ENCODE measurements at regions not wholly inside any gene's neighbourhood (a gene's known extent, or its start where the extent isn't known, plus 50 kb on each side); places are given as distances from the start of the nearest gene placed in this dataset.

DNA sequence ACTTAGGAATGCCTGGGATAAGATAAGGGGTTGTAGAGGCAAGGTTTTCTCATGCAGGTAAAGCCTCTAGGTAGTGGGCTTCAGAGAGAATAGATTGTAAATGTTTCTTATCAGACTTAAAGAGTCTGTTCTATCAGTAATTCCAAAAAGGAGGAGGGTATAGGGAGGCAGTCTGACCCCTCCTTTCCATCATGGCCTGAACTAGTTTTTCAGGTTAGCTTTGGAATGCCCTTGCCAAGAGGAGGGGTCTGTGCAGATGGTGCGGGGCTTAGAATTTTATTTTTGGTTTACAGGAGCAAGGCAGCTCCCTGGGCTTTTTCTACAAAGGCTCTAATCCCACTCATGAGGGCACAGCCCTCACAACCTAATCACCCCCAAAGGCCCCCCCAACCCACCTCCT lies 135.0 kb downstream of the B3GNT2 start:
- no peaks in the 10 kb centered on the region for H3K4me1 ChIP-seq
- DNase-seq (ENCODE audit: low spot score in 2 of 2) = no peak
- H3K4me3 ChIP-seq = no peak overlapping the region
- no peaks in the 10 kb centered on the region for H3K9me3 ChIP-seq
- H3K27me3 ChIP-seq = no peaks in the 10 kb centered on the region
- intact Hi-C loops (cut with DNase I; ENCODE audit: low total_unique reads) = no loop called here
- H3K27ac ChIP-seq = no peak overlapping the region
- H3K36me3 ChIP-seq = no peaks in the 10 kb centered on the region
- TF ChIP-seq, protein P1, sequence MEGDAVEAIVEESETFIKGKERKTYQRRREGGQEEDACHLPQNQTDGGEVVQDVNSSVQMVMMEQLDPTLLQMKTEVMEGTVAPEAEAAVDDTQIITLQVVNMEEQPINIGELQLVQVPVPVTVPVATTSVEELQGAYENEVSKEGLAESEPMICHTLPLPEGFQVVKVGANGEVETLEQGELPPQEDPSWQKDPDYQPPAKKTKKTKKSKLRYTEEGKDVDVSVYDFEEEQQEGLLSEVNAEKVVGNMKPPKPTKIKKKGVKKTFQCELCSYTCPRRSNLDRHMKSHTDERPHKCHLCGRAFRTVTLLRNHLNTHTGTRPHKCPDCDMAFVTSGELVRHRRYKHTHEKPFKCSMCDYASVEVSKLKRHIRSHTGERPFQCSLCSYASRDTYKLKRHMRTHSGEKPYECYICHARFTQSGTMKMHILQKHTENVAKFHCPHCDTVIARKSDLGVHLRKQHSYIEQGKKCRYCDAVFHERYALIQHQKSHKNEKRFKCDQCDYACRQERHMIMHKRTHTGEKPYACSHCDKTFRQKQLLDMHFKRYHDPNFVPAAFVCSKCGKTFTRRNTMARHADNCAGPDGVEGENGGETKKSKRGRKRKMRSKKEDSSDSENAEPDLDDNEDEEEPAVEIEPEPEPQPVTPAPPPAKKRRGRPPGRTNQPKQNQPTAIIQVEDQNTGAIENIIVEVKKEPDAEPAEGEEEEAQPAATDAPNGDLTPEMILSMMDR (IDR thresholded peaks at IDR 0.05) = no peak
- TF ChIP-seq POLR2A (IDR thresholded peaks at IDR 0.05) (no peak), POLR2AphosphoS5 (IDR thresholded peaks at IDR 0.05) (no peak)

DNA sequence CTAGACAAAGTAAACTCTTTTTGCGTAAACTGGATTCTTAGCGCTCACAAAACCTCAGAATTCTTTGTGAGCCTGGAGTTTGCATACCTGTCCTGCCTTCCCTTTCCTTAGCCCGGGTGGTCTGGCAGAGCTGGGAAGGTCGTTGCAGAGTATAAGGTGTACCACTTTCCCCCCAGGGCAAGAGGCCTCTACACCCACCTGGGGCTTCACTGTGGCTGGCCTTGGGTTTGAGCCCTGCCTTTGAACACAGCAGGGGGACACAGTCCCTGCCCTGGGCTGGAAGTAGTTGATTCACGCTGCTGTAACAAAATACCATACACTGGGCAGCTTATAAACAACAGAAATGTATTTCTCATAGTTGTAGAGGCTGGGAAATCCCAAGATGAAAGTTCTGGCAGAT lies 133.9 kb downstream of the B3GNT2 start:
- no peak overlapping the region for H3K27ac ChIP-seq
- no peak overlapping the region for H3K4me3 ChIP-seq
- intact Hi-C loops (cut with DNase I; ENCODE audit: low total_unique reads) = no loop called here
- DNase-seq (ENCODE audit: low spot score in 2 of 2) = no peak
- H3K36me3 ChIP-seq = no peaks in the 10 kb centered on the region
- no peaks in the 10 kb centered on the region for H3K27me3 ChIP-seq
- TF ChIP-seq, protein P1 (IDR thresholded peaks at IDR 0.05) = no peak
- TF ChIP-seq POLR2AphosphoS5 (IDR thresholded peaks at IDR 0.05) = no peak
- H3K4me1 ChIP-seq = no peaks in the 10 kb centered on the region
- no peaks in the 10 kb centered on the region for H3K9me3 ChIP-seq

DNA sequence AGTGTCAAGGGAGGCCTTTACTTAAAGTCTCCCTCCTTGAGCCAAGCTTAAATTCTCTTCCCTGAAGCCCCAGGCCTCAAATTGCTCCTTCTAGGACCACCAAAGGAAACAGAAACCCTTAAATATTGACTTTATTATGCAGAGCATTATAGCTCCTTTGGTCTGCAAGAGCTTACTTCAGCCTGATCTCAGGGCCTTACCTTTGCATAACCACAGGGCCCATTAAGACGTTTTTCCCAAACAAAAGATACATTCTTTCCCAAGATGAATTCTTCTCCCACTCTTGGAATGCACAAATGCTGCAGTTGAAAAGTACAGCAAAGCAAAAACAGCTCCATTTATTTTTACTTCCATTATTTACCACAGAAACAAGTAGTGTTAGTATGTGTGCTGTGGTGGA lies 130.8 kb downstream of the B3GNT2 start:
- Histone ChIP-seq H3K27me3 (no peaks in the 10 kb centered on the region), H3K27ac (no peak overlapping the region), H3K36me3 (no peaks in the 10 kb centered on the region), H3K4me3 (no peak overlapping the region), H3K4me1 (no peaks in the 10 kb centered on the region), H3K9me3 (no peaks in the 10 kb centered on the region)
- intact Hi-C loops (cut with DNase I; ENCODE audit: low total_unique reads) = no loop called here
- TF ChIP-seq, protein P1 (IDR thresholded peaks at IDR 0.05) = no peak
- no peak for TF ChIP-seq POLR2AphosphoS5 (IDR thresholded peaks at IDR 0.05)
- TF ChIP-seq POLR2A (IDR thresholded peaks at IDR 0.05) = no peak
- no peak for DNase-seq (ENCODE audit: low spot score in 2 of 2)

DNA sequence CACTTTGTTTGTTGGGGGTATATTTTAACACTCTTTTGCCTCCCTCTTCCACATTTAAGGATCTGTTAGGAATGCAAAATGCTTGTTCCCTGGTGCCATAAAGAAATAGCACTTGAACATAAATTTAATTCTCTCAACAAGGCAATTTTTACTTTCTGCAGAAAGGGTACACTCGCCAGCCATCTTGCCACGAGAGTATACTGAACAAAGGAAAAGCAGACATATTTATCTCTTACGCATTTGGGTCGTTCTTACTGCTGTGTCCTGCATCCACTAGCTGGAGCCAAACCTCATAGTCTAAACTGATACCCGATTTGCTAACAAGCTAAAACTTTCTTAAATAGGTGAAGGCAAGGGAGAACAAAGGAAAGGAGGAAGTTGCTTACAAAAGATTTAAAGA lies 129.5 kb downstream of the B3GNT2 start:
- Histone ChIP-seq H3K9me3 (no peaks in the 10 kb centered on the region), H3K27ac (no peak overlapping the region), H3K4me1 (no peaks in the 10 kb centered on the region), H3K27me3 (no peaks in the 10 kb centered on the region), H3K36me3 (no peaks in the 10 kb centered on the region), H3K4me3 (no peak overlapping the region)
- DNase-seq (ENCODE audit: low spot score in 2 of 2) = no peak
- intact Hi-C loops (cut with DNase I; ENCODE audit: low total_unique reads) = no loop called here
- TF ChIP-seq, protein P1 (IDR thresholded peaks at IDR 0.05) = no peak

DNA sequence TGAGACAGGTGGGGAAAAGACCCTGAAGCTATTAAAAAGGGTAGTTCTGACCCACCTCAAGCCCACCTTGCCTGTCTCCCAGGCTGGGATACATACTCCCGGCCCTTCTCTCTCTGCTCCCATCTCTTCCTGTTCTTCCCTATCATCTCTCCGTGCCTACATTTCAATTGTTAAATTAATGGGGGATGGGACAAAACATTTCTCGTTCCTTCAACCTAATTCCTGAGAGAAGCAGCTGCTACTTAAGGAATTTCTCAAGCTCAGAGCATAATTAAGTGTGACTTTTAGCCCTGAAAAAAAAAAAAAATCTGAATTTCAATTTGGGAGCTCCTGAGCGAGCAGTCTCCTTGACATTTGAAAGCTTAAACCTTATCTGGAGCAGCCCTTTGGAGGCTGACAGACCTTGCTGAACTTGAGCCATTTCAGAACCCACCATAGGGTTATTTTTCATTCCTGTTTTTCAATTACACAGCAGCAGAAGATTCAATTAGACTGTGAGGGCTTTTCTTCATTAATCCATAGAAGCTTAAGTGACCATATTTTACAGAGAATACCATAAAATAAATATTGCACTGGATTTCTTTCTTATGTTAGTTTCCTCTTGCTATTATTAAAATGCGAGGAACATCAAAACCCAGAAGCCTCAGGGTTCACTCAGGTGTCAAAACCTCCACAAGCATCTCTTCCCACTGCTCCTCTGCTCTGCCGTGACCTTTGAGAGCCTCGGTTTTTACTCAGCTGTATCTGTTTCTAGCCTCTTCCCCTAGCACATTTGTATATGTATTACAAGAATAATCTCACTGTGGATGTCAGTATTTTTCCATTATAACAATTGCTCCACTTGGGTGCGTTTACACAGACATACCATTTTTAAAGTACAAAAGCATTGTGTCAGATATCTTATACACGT lies 125.7 kb downstream of the B3GNT2 start:
- no peaks in the 10 kb centered on the region for H3K36me3 ChIP-seq
- no peaks in the 10 kb centered on the region for H3K27me3 ChIP-seq
- H3K27ac ChIP-seq = no peak overlapping the region
- no peak overlapping the region for H3K4me3 ChIP-seq
- intact Hi-C loops (cut with DNase I; ENCODE audit: low total_unique reads) = no loop called here
- no peak for DNase-seq (ENCODE audit: low spot score in 2 of 2)
- TF ChIP-seq POLR2AphosphoS5 (IDR thresholded peaks at IDR 0.05) (no peak), POLR2A (IDR thresholded peaks at IDR 0.05) (no peak)
- TF ChIP-seq, protein P1 (IDR thresholded peaks at IDR 0.05) = no peak
- no peaks in the 10 kb centered on the region for H3K9me3 ChIP-seq
- H3K4me1 ChIP-seq = no peaks in the 10 kb centered on the region

Measured in breast epithelium (tissue), 4 donors.